ENCODE measurements at regions not wholly inside any gene's neighbourhood (a gene's known extent, or its start where the extent isn't known, plus 50 kb on each side); places are given as distances from the start of the nearest gene placed in this dataset.

DNA sequence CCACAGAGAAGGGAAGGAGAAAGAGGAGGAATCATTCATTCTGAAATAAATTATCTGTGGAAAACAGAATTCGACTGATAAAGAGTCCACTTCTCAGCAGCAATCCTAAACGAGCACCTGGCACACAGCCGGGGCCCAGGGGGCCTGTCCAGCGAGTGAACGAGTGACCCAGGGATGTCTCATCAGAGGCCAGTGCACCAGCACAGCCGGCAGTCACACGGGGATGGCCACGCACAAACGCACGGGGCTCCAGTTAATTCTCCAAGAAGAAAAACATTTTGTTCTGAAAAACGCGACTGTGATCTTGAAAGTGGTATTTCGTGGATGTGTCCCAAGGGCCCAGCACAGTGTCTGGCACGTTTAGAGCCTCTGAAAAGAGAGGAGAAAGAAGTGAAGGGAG, 154.6 kb downstream of the BRD1 start:
- ChIA-PET RAD21 (ENCODE audit: low non-redundant PET in 1 of 2, low total read pairs in 2 of 2, uncharacterized antibody in 2 of 2, unreplicated experiment in 2 of 2) (no interaction called here), POLR2A (no interaction called here), CTCF (no interaction called here)
- DNase-seq (ENCODE audit: low read depth, low spot score) (no peak), ATAC-seq (no peak)
- Histone ChIP-seq H3K9ac (ENCODE audit: low read length) (no peak overlapping the region), H3K4me3 (replicated peaks in 1 of 2; ENCODE audit: low read depth in 1 of 2, low read length in 2 of 2) (no peak overlapping the region), H3K4me2 (ENCODE audit: low read length) (no peak overlapping the region), H2AFZ (ENCODE audit: low read depth, low read length, poor library complexity, severe bottlenecking) (no peak overlapping the region), H3K36me3 (ENCODE audit: control insufficient read depth in 1 of 2, insufficient read depth in 2 of 2, low read length in 2 of 2) (no peaks in the 10 kb centered on the region), H4K20me1 (ENCODE audit: insufficient read depth) (no peaks in the 10 kb centered on the region), H3K9me2 (ENCODE audit: insufficient read depth) (no peaks in the 10 kb centered on the region), H3K79me2 (ENCODE audit: insufficient read depth, low read length) (no peaks in the 10 kb centered on the region), H3K9me3 (ENCODE audit: control insufficient read depth in 1 of 2, insufficient read depth in 1 of 2, low read depth in 1 of 2, low read length in 2 of 2) (no peaks in the 10 kb centered on the region), H3K27ac (ENCODE audit: low read depth, low read length) (no peak overlapping the region), H3K4me1 (ENCODE audit: control insufficient read depth in 1 of 2, insufficient read depth in 2 of 2, low read length in 2 of 2) (no peaks in the 10 kb centered on the region), H3K27me3 (ENCODE audit: insufficient read depth, low read length) (peaks cover 33% of the 10 kb centered on the region)
- BruUV-seq (replicated peaks), result no TSS peak
- no peak for TF ChIP-seq EZH2phosphoT487 (IDR thresholded peaks at IDR 0.05; ENCODE audit: borderline replicate concordance)
- TF ChIP-seq FOSL1 (IDR thresholded peaks at IDR 0.05; ENCODE audit: low read depth), result no peak
- TF ChIP-seq SIN3A (IDR thresholded peaks at IDR 0.05; ENCODE audit: low read depth), result no peak
- no peak for TF ChIP-seq SRF (IDR thresholded peaks at IDR 0.05; ENCODE audit: low read depth)
- TF ChIP-seq, protein P1, sequence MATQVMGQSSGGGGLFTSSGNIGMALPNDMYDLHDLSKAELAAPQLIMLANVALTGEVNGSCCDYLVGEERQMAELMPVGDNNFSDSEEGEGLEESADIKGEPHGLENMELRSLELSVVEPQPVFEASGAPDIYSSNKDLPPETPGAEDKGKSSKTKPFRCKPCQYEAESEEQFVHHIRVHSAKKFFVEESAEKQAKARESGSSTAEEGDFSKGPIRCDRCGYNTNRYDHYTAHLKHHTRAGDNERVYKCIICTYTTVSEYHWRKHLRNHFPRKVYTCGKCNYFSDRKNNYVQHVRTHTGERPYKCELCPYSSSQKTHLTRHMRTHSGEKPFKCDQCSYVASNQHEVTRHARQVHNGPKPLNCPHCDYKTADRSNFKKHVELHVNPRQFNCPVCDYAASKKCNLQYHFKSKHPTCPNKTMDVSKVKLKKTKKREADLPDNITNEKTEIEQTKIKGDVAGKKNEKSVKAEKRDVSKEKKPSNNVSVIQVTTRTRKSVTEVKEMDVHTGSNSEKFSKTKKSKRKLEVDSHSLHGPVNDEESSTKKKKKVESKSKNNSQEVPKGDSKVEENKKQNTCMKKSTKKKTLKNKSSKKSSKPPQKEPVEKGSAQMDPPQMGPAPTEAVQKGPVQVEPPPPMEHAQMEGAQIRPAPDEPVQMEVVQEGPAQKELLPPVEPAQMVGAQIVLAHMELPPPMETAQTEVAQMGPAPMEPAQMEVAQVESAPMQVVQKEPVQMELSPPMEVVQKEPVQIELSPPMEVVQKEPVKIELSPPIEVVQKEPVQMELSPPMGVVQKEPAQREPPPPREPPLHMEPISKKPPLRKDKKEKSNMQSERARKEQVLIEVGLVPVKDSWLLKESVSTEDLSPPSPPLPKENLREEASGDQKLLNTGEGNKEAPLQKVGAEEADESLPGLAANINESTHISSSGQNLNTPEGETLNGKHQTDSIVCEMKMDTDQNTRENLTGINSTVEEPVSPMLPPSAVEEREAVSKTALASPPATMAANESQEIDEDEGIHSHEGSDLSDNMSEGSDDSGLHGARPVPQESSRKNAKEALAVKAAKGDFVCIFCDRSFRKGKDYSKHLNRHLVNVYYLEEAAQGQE (IDR thresholded peaks at IDR 0.05; ENCODE audit: low read depth), result no peak
- no peak for TF ChIP-seq SP1 (IDR thresholded peaks at IDR 0.05; ENCODE audit: low read depth)
- TF ChIP-seq, protein P2, sequence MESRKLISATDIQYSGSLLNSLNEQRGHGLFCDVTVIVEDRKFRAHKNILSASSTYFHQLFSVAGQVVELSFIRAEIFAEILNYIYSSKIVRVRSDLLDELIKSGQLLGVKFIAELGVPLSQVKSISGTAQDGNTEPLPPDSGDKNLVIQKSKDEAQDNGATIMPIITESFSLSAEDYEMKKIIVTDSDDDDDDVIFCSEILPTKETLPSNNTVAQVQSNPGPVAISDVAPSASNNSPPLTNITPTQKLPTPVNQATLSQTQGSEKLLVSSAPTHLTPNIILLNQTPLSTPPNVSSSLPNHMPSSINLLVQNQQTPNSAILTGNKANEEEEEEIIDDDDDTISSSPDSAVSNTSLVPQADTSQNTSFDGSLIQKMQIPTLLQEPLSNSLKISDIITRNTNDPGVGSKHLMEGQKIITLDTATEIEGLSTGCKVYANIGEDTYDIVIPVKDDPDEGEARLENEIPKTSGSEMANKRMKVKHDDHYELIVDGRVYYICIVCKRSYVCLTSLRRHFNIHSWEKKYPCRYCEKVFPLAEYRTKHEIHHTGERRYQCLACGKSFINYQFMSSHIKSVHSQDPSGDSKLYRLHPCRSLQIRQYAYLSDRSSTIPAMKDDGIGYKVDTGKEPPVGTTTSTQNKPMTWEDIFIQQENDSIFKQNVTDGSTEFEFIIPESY (IDR thresholded peaks at IDR 0.05; ENCODE audit: extremely low read depth, insufficient replicate concordance, low read length), result no peak
- TF ChIP-seq, protein P3, sequence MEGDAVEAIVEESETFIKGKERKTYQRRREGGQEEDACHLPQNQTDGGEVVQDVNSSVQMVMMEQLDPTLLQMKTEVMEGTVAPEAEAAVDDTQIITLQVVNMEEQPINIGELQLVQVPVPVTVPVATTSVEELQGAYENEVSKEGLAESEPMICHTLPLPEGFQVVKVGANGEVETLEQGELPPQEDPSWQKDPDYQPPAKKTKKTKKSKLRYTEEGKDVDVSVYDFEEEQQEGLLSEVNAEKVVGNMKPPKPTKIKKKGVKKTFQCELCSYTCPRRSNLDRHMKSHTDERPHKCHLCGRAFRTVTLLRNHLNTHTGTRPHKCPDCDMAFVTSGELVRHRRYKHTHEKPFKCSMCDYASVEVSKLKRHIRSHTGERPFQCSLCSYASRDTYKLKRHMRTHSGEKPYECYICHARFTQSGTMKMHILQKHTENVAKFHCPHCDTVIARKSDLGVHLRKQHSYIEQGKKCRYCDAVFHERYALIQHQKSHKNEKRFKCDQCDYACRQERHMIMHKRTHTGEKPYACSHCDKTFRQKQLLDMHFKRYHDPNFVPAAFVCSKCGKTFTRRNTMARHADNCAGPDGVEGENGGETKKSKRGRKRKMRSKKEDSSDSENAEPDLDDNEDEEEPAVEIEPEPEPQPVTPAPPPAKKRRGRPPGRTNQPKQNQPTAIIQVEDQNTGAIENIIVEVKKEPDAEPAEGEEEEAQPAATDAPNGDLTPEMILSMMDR (IDR thresholded peaks at IDR 0.05 in 2 of 3, conservative IDR thresholded peaks at IDR 0.05 in 1 of 3; ENCODE audit: borderline replicate concordance in 1 of 3, insufficient read depth in 1 of 3, low read depth in 2 of 3, low read length in 2 of 3), result no peak
- TF ChIP-seq, protein P4, sequence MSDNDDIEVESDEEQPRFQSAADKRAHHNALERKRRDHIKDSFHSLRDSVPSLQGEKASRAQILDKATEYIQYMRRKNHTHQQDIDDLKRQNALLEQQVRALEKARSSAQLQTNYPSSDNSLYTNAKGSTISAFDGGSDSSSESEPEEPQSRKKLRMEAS (IDR thresholded peaks at IDR 0.05), result no peak
- TF ChIP-seq ZFX (IDR thresholded peaks at IDR 0.05), result no peak
- TF ChIP-seq EZH2 (IDR thresholded peaks at IDR 0.05), result no peak
- TF ChIP-seq, protein P5, sequence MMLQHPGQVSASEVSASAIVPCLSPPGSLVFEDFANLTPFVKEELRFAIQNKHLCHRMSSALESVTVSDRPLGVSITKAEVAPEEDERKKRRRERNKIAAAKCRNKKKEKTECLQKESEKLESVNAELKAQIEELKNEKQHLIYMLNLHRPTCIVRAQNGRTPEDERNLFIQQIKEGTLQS (IDR thresholded peaks at IDR 0.05), result no peak
- TF ChIP-seq CBX3 (IDR thresholded peaks at IDR 0.05; ENCODE audit: low read depth), result no peak
- TF ChIP-seq ZNF274 (IDR thresholded peaks at IDR 0.05; ENCODE audit: low read depth, low read length), result no peak
- TF ChIP-seq JUND (IDR thresholded peaks at IDR 0.05), result no peak
- no peak for TF ChIP-seq YY1 (IDR thresholded peaks at IDR 0.05; ENCODE audit: extremely low read depth, insufficient replicate concordance, low read depth, low read length)
- TF ChIP-seq CEBPB (IDR thresholded peaks at IDR 0.05; ENCODE audit: low read depth), result no peak
- no peak for TF ChIP-seq TCF7L2 (IDR thresholded peaks at IDR 0.05; ENCODE audit: borderline replicate concordance, extremely low read depth, insufficient read depth, insufficient read length)
- intact Hi-C loops (cut with micrococcal nuclease), result no loop called here
